Endothelial cell of umbilical vein (primary cell): ENCODE measurements at regions not wholly inside any gene's neighbourhood (a gene's known extent, or its start where the extent isn't known, plus 50 kb on each side); places are given as distances from the start of the nearest gene placed in this dataset.

Experiments
- BruUV-seq: library from RNA; stranded (reverse); fragments of 400-500 nt; replicated peaks from 2 replicates; lab custom pipeline; 2021; lab: Mats Ljungman, UMichigan
- CTCF ChIA-PET: fragments of 300-600, 350-600 bp; sonication (Branson Sonifier 250); formaldehyde crosslinking; loops from one replicate; lab custom pipeline; 2021; ENCODE audit warnings: antibody characterized with exemption, inconsistent platforms; lab: Charles Lee
- POLR2A ChIA-PET: fragments of 300-600, 350-600 bp; sonication (Branson Sonifier 250); formaldehyde crosslinking; loops from one replicate; lab custom pipeline; 2021; ENCODE audit warnings: antibody characterized with exemption, inconsistent platforms; lab: Charles Lee
- DNase-seq: peaks from one replicate; pipeline ENCODE4 v3.0.0-alpha.2; 2011; ENCODE audit warnings: low read depth, low spot score
- FAIRE-seq: peaks from 2 replicates; lab custom pipeline; 2011; peaks lifted over from hg19 to GRCh38; lab: Jason Lieb, UNC
- H2AFZ ChIP-seq: 2 replicates; pipeline ENCODE4 v1.6.0; 2012; ENCODE audit warnings: low read depth, low read length, control low read depth, inconsistent platforms
- H3K27ac ChIP-seq: 2 replicates; pipeline ENCODE4 v1.5.1; 2011; ENCODE audit warnings: low read depth, mild to moderate bottlenecking, control low read depth, low read length, moderate library complexity; ENCODE audit not compliant: insufficient read depth
- H3K27me3 ChIP-seq, 2 experiments: 2 replicates each; pipeline versions ENCODE4 v1.6.0 to v1.6.1; 2011; ENCODE audit warnings: low read length in 2 of 2, mixed read lengths in 1 of 2; ENCODE audit not compliant: control insufficient read depth in 2 of 2, insufficient read depth in 2 of 2
- H3K36me3 ChIP-seq, 2 experiments: 2 replicates in 1 of 2; 3 replicates in 1 of 2; pipeline ENCODE4 v1.5.1; 2011; ENCODE audit warnings: low read length in 2 of 2, mild to moderate bottlenecking in 1 of 2, moderate library complexity in 1 of 2; ENCODE audit not compliant: control insufficient read depth in 2 of 2, insufficient read depth in 2 of 2; ENCODE audit errors: extremely low read depth in 1 of 2
- H3K4me1 ChIP-seq: 3 replicates; pipeline ENCODE4 v1.5.1; 2011; ENCODE audit warnings: mild to moderate bottlenecking, low read length; ENCODE audit not compliant: control insufficient read depth, insufficient read depth; ENCODE audit errors: extremely low read depth
- H3K4me2 ChIP-seq: 2 replicates; pipeline ENCODE4 v1.6.1; 2011; ENCODE audit warnings: low read length, control low read depth, mixed read lengths; ENCODE audit not compliant: insufficient read depth
- H3K4me3 ChIP-seq, 3 experiments: fragments of 200-600 bp in 1 of 3; sonication (generic), shearing (Covaris generic) in 1 of 3; replicated peaks in 1 of 3; 2 replicates each; pipeline ENCODE4 v1.5.1; 2011 to 2016; ENCODE audit warnings: control low read depth in 3 of 3, low read length in 3 of 3, mild to moderate bottlenecking in 2 of 3, inconsistent platforms in 1 of 3, low read depth in 1 of 3, moderate library complexity in 1 of 3; ENCODE audit not compliant: insufficient read depth in 1 of 3
- H3K79me2 ChIP-seq: 2 replicates; pipeline ENCODE4 v1.6.0; 2012; ENCODE audit warnings: low read length, inconsistent platforms; ENCODE audit not compliant: control insufficient read depth, insufficient read depth
- H3K9ac ChIP-seq: replicated peaks from 2 replicates; pipeline ENCODE3; 2011; ENCODE audit warnings: low read length, control low read depth; ENCODE audit not compliant: insufficient read depth; ENCODE audit errors: extremely low read depth
- H3K9me1 ChIP-seq: replicated peaks from 3 replicates; pipeline ENCODE4 v1.6.0; 2011; ENCODE audit warnings: mild to moderate bottlenecking, low read length; ENCODE audit not compliant: control insufficient read depth, insufficient read depth; ENCODE audit errors: extremely low read depth
- H3K9me3 ChIP-seq: replicated peaks from 2 replicates; pipeline ENCODE4 v1.5.1; 2012; ENCODE audit warnings: low read length, inconsistent platforms; ENCODE audit not compliant: control insufficient read depth, insufficient read depth
- H4K20me1 ChIP-seq: replicated peaks from 2 replicates; pipeline ENCODE3; 2011; ENCODE audit warnings: mild to moderate bottlenecking, low read length; ENCODE audit not compliant: control insufficient read depth, insufficient read depth; ENCODE audit errors: extremely low read depth
- CTCF ChIP-seq, 2 donors: IDR thresholded peaks; 1 replicate in 1 of 2; 2 replicates in 1 of 2; pipeline ENCODE4 v1.5.1; 2011; ENCODE audit warnings: low read length in 2 of 2, mild to moderate bottlenecking in 2 of 2, moderate library complexity in 2 of 2, control low read depth in 1 of 2, inconsistent platforms in 1 of 2, low read depth in 1 of 2; ENCODE audit not compliant: insufficient read depth in 1 of 2; ENCODE audit errors: extremely low read depth in 1 of 2
- EZH2 ChIP-seq: IDR thresholded peaks from 2 replicates; pipeline ENCODE4 v1.6.1; 2012; ENCODE audit warnings: borderline replicate concordance, low read depth, mild to moderate bottlenecking, moderate library complexity, low read length, inconsistent platforms; ENCODE audit not compliant: severe bottlenecking
- FOS ChIP-seq: IDR thresholded peaks from 2 replicates; pipeline ENCODE4 v1.6.1; 2011; ENCODE audit warnings: mild to moderate bottlenecking, low read length, moderate library complexity, borderline replicate concordance; ENCODE audit not compliant: insufficient read depth
- GATA2 ChIP-seq: IDR thresholded peaks from 2 replicates; pipeline ENCODE4 v1.7.0; 2011; ENCODE audit warnings: low read depth, mild to moderate bottlenecking, moderate library complexity, mixed read lengths, low read length; ENCODE audit not compliant: insufficient read length, insufficient read depth
- JUN ChIP-seq: IDR thresholded peaks from 2 replicates; pipeline ENCODE4 v1.6.1; 2011; ENCODE audit warnings: borderline replicate concordance, low read depth; ENCODE audit not compliant: insufficient read length, insufficient read depth
- MYC ChIP-seq: IDR thresholded peaks from one replicate; pipeline ENCODE4 v1.6.1; 2011; ENCODE audit warnings: mild to moderate bottlenecking, low read depth, low read length
- POLR2A ChIP-seq: IDR thresholded peaks from 2 replicates; pipeline ENCODE4 v1.6.1; 2012; ENCODE audit warnings: low read depth, mild to moderate bottlenecking, control low read depth, low read length
- POLR2AphosphoS5 ChIP-seq: IDR thresholded peaks from 2 replicates; pipeline ENCODE4 v1.6.1; 2012; ENCODE audit warnings: low read depth, mild to moderate bottlenecking, control low read depth, low read length, moderate library complexity; ENCODE audit not compliant: insufficient read depth
- dilution Hi-C: fragments of 300-500 bp; cut with MboI; formaldehyde crosslinking; loops from one replicate; pipeline ENCODE4 v1.15.0; 2019; ENCODE audit warnings: low sequenced_read_pairs; ENCODE audit not compliant: extremely low pct_ligation_motif_present
- intact Hi-C: fragments of 100-400 bp; cut with micrococcal nuclease; formaldehyde crosslinking; loops from one replicate; pipeline ENCODE4 v1.10.0; 2022
- TF ChIP-seq, protein P1 (sequence below): IDR thresholded peaks from 2 replicates; pipeline ENCODE4 v1.6.1; 2011; ENCODE audit not compliant: insufficient read depth, insufficient read length

DNA sequence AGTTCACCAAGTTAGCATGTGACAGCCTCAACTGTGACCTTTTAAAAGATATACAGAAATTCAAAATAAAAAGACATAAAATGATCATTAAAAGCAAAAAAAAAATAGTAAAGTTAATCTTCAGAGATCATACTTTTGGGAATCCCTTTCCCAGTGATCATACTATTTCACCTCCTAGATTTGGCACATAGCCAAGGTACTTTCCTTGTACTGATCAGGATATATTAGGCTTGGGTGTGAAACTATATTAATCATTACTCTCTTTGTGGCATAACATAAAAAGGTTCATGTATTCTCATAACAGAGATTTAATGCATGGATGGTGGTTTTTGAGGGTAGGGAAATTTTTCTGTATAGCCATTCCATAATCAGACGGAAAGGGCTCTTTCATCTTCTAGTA lies 109.6 kb upstream of the ZWINT start:
- H4K20me1 ChIP-seq: no peaks in the 10 kb centered on the region
- CTCF ChIA-PET: no interaction called here
- H3K9me1 ChIP-seq: no peaks in the 10 kb centered on the region
- H3K79me2 ChIP-seq: no peaks in the 10 kb centered on the region
- H3K9me3 ChIP-seq: peaks cover 1% of the 10 kb centered on the region
- FAIRE-seq (no peak), DNase-seq (no peak)
- H3K36me3 ChIP-seq: no peaks in the 10 kb centered on the region
- H3K27ac ChIP-seq: no peak overlapping the region
- no peak overlapping the region for H2AFZ ChIP-seq
- no peaks in the 10 kb centered on the region for H3K4me1 ChIP-seq
- POLR2A ChIA-PET: no interaction called here
- no peak overlapping the region for H3K4me3 ChIP-seq
- dilution Hi-C loops: no loop called here
- H3K4me2 ChIP-seq: no peak overlapping the region
- no TSS peak for BruUV-seq
- no peak overlapping the region for H3K9ac ChIP-seq
- H3K27me3 ChIP-seq: no peaks in the 10 kb centered on the region
- TF ChIP-seq JUN (no peak), EZH2 (no peak), CTCF (IDR thresholded peaks at IDR 0.05; ENCODE audit: extremely low read depth in 1 of 2, insufficient read depth in 1 of 2, low read depth in 1 of 2, low read length in 2 of 2) (no peak)
- intact Hi-C loops: no loop called here

- no peaks in the 10 kb centered on the region for H3K79me2 ChIP-seq
- no peak for TF ChIP-seq POLR2AphosphoS5
- TF ChIP-seq, protein P1, sequence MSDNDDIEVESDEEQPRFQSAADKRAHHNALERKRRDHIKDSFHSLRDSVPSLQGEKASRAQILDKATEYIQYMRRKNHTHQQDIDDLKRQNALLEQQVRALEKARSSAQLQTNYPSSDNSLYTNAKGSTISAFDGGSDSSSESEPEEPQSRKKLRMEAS: no peak
- TF ChIP-seq MYC: no peak
- no peak for TF ChIP-seq POLR2A
- TF ChIP-seq FOS: no peak
- TF ChIP-seq GATA2: no peak
- TF ChIP-seq CTCF (IDR thresholded peaks at IDR 0.05; ENCODE audit: extremely low read depth in 1 of 2, insufficient read depth in 1 of 2, low read depth in 1 of 2, low read length in 2 of 2): no peak
- TF ChIP-seq EZH2: no peak
- no peak for TF ChIP-seq JUN
- no peak overlapping the region for H3K27ac ChIP-seq
- H3K36me3 ChIP-seq: no peaks in the 10 kb centered on the region
- H3K9me1 ChIP-seq: no peaks in the 10 kb centered on the region
- no peak overlapping the region for H3K4me3 ChIP-seq
- no peak overlapping the region for H3K4me2 ChIP-seq
- ChIA-PET POLR2A (no interaction called here), CTCF (no interaction called here)
- peaks cover 3% of the 10 kb centered on the region for H3K9me3 ChIP-seq
- no peaks in the 10 kb centered on the region for H3K4me1 ChIP-seq
- DNase-seq (no peak), FAIRE-seq (no peak)
- no TSS peak for BruUV-seq
- H4K20me1 ChIP-seq: no peaks in the 10 kb centered on the region
- no peak overlapping the region for H3K9ac ChIP-seq
- no peaks in the 10 kb centered on the region for H3K27me3 ChIP-seq
- H2AFZ ChIP-seq: no peak overlapping the region
- dilution Hi-C loops: no loop called here
- intact Hi-C loops: no loop called here
These were observed 108.4 kb upstream of the ZWINT start for GRCh38 chr10:56469482-56469881.
